Pancreas (tissue), 10 donors: ENCODE measurements at regions not wholly inside any gene's neighbourhood (a gene's known extent, or its start where the extent isn't known, plus 50 kb on each side); places are given as distances from the start of the nearest gene placed in this dataset.

Source experiments
- ATAC-seq, 4 donors: fragments of 200-7000 bp; cut with Tn5 transposase; one replicate each; pipeline versions ENCODE4 v1.8.0 to v1.9.1; 2020; ENCODE audit warnings: mild to moderate bottlenecking in 4 of 4, moderate library complexity in 4 of 4
- DNase-seq, 6 donors: peaks; one replicate each; pipeline ENCODE4 v3.0.0-alpha.2; 2020
- FAIRE-seq: peaks from 2 replicates; lab custom pipeline; 2012; peaks lifted over from hg19 to GRCh38; lab: Jason Lieb, UNC
- H3K27ac ChIP-seq, 4 donors: fragments of 200-600 bp; sonication (generic); 1 replicate in 3 of 4; 2 replicates in 1 of 4; pipeline versions ENCODE4 v1.5.0 to v1.8.0; 2020
- H3K27me3 ChIP-seq, 4 donors: fragments of 200-600 bp; one replicate each; pipeline ENCODE4 v1.8.0; 2021
- H3K36me3 ChIP-seq, 3 donors: fragments of 200-600 bp; sonication (generic) in 1 of 3; one replicate each; pipeline versions ENCODE4 v1.5.0 to v1.8.0; 2020 to 2021
- H3K4me1 ChIP-seq, 3 donors: fragments of 200-600 bp; one replicate each; pipeline ENCODE4 v1.8.0; 2021
- H3K4me3 ChIP-seq, 4 donors: fragments of 200-600 bp; sonication (generic) in 2 of 4; one replicate each; pipeline versions ENCODE4 v1.5.0 to v1.8.0; 2020 to 2021
- H3K9me3 ChIP-seq, 4 donors: fragments of 200-600 bp; one replicate each; pipeline ENCODE4 v1.8.0; 2021
- WGBS, 2 donors: extraction: QIAGEN DNeasy Blood & Tissue Kit; methylation state at CpG; one replicate each; pipeline ENCODE4 v1.1.7; 2013; 5-methylcytosine and 5-hydroxymethylcytosine counted together
- intact Hi-C, 3 donors: fragments of 100-400 bp; cut with DNase I; formaldehyde crosslinking; loops; one replicate each; pipeline versions ENCODE4 v1.11.1 to v1.14.2; 2022
- TF ChIP-seq, protein P1 (sequence below), 4 donors: fragments of 200-600 bp; sonication (generic) in 3 of 4; IDR thresholded peaks; one replicate each; pipeline versions ENCODE4 v1.5.0 to v1.8.0; 2021; ENCODE audit warnings: antibody characterized with exemption in 4 of 4
- donor health status: healthy with polysubstance abuse.
- donor health status: DM: no; HTN: no; CAD: no; lungs with moderate emphysema.
- donor health status: DM: no; HTN: no; CAD: no.
- donor health status: control.
- donor health status: control.
- donor health status: Bipolar disorder and iron deficiency.
- donor health status: DM: yes; HTN: yes; CAD: no.
- donor health status: DM: no; HTN: no; CAD: no.
- donor health status: DM: no; HTN: no; CAD: no.
- donor health status: DM: yes; HTN: yes; CAD: no.

DNA sequence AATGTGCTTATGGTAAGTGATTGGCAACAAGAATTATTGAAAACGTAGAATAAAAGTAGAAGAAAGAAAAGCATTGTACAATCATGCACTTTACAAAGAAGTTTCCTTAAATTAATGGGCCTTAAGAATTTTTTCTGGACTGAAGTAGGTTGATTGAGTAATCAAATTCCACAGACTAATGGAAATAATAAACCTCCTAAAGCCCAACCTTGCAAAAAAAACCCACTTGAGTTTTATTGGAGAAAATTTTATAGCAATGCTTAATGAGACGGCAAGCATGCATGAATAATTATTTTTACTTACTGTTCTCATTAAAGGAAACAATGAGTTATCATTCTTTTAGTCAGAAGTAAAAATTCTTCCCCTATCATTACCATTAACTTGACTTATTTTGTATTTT, 676.1 kb upstream of the C9orf72 start:
- 26 to 39% methylated on average over 2 of the region's 2 CpGs for WGBS, 2 donors
- ATAC-seq (no peak), DNase-seq (no peak), FAIRE-seq (no peak)
- H3K4me3 ChIP-seq: no peak overlapping the region
- intact Hi-C loops: no loop called here
- H3K36me3 ChIP-seq: no peaks in the 10 kb centered on the region
- H3K27me3 ChIP-seq: no peaks in the 10 kb centered on the region
- TF ChIP-seq, protein P1, sequence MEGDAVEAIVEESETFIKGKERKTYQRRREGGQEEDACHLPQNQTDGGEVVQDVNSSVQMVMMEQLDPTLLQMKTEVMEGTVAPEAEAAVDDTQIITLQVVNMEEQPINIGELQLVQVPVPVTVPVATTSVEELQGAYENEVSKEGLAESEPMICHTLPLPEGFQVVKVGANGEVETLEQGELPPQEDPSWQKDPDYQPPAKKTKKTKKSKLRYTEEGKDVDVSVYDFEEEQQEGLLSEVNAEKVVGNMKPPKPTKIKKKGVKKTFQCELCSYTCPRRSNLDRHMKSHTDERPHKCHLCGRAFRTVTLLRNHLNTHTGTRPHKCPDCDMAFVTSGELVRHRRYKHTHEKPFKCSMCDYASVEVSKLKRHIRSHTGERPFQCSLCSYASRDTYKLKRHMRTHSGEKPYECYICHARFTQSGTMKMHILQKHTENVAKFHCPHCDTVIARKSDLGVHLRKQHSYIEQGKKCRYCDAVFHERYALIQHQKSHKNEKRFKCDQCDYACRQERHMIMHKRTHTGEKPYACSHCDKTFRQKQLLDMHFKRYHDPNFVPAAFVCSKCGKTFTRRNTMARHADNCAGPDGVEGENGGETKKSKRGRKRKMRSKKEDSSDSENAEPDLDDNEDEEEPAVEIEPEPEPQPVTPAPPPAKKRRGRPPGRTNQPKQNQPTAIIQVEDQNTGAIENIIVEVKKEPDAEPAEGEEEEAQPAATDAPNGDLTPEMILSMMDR (IDR thresholded peaks at IDR 0.05): no peak
- H3K27ac ChIP-seq: no peak overlapping the region
- H3K4me1 ChIP-seq: no peaks in the 10 kb centered on the region
- no peaks in the 10 kb centered on the region for H3K9me3 ChIP-seq

DNA sequence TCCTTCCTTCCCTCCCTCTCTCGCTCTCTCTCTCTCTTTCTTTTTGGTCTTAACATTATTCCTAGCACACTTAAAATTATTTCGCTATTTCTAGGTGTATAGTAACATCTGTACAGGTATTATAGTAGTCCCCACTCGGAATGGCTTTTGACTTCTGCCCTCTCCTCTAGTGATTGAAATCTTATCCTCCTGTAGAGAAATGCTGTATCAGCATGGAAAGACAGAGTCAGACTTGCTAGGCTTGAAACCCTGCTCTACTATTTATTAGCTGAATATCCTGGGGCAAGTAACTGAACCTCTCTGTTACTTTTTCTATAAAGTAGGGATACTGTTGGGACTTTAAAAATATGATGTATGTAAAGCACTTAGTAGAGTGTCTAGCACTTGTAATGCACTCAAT, 681.9 kb upstream of the C9orf72 start:
- H3K36me3 ChIP-seq: no peaks in the 10 kb centered on the region
- no peaks in the 10 kb centered on the region for H3K4me1 ChIP-seq
- FAIRE-seq (no peak), ATAC-seq (no peak), DNase-seq (no peak)
- intact Hi-C loops: no loop called here
- no peaks in the 10 kb centered on the region for H3K27me3 ChIP-seq
- 52 to 62% methylated on average over 3 of the region's 3 CpGs for WGBS, 2 donors
- no peak overlapping the region for H3K27ac ChIP-seq
- no peaks in the 10 kb centered on the region for H3K9me3 ChIP-seq
- TF ChIP-seq, protein P1 (IDR thresholded peaks at IDR 0.05): no peak
- no peak overlapping the region for H3K4me3 ChIP-seq

DNA sequence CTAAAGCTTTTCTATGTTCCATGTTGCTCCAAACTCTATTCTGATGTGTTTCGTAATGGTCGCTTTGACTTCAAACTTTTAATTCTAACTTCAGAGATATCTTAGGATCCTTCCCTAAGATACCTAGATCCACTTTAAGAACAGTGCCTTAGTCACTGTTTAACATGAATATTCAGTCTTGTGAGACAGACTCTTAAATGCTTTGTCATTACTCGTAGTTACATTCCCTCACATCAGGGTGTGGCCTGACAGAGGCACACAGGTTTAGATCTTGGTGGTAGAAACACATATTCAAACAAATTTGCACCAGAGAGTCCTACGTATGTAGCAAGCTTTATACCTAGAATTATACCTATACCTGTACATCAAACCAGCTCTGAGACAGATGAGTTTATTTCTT, 687.0 kb upstream of the C9orf72 start:
- TF ChIP-seq, protein P1 (IDR thresholded peaks at IDR 0.05): no peak
- FAIRE-seq: no peak
- 57 to 78% methylated on average over 4 of the region's 4 CpGs for WGBS, 2 donors
- Histone ChIP-seq H3K9me3 (no peaks in the 10 kb centered on the region), H3K27ac (no peak overlapping the region), H3K4me1 (no peaks in the 10 kb centered on the region), H3K27me3 (no peaks in the 10 kb centered on the region), H3K4me3 (no peak overlapping the region), H3K36me3 (no peaks in the 10 kb centered on the region)
- intact Hi-C loops: no loop called here
- no peak for ATAC-seq
- DNase-seq: no peak

DNA sequence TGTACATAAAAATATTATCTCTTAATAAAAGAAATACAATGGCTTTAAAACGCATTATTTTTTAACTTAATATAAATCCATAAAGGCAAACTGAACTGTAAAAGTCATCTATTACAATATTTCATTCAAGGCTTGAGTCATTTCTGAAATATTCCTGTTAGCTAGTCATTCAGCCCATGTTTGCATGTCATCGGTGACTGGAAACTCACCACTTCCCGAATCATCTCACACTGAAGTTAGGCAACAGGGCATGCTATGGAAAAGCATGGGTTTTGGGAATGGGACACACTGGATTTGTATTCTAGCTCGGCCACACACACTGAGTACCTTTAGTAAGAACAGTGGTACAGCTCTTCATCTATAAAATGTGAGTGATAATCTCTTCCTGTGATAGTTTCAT, 691.1 kb upstream of the C9orf72 start:
- H3K27me3 ChIP-seq: no peaks in the 10 kb centered on the region
- WGBS, 2 donors: 63 to 72% methylated on average over 4 of the region's 4 CpGs
- TF ChIP-seq, protein P1 (IDR thresholded peaks at IDR 0.05): no peak
- no peak overlapping the region for H3K4me3 ChIP-seq
- H3K36me3 ChIP-seq: no peaks in the 10 kb centered on the region
- FAIRE-seq (no peak), DNase-seq (no peak), ATAC-seq (no peak)
- no peak overlapping the region for H3K27ac ChIP-seq
- no peaks in the 10 kb centered on the region for H3K4me1 ChIP-seq
- H3K9me3 ChIP-seq: no peaks in the 10 kb centered on the region
- intact Hi-C loops: no loop called here

DNA sequence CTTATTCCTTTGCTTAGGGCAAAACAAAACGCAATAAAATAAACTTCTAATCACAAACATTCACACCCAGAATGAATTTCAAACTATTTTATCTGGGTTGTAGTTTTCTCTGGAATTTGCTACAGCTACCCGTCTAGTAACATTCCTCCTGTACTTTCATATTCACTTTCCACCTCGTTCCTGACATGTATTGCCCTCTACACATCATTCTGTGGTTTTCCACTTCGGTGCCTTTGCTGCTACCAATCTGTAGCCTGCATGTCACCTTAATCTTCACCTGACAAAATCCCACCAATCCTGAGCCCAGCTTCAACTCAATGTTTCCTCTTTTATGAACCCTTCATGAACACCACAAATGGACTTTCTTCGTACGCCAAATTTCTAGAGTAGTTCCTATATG, 694.1 kb upstream of the C9orf72 start:
- H3K4me1 ChIP-seq: no peaks in the 10 kb centered on the region
- TF ChIP-seq, protein P1 (IDR thresholded peaks at IDR 0.05): no peak
- no peak for ATAC-seq
- FAIRE-seq: no peak
- no peaks in the 10 kb centered on the region for H3K36me3 ChIP-seq
- H3K27ac ChIP-seq: no peak overlapping the region
- no peaks in the 10 kb centered on the region for H3K27me3 ChIP-seq
- DNase-seq: no peak
- intact Hi-C loops: no loop called here
- H3K9me3 ChIP-seq: no peaks in the 10 kb centered on the region
- 51 to 65% methylated on average over 6 of the region's 6 CpGs for WGBS, 2 donors
- H3K4me3 ChIP-seq: no peak overlapping the region
